ENCODE measurements at regions not wholly inside any gene's neighbourhood (a gene's known extent, or its start where the extent isn't known, plus 50 kb on each side); places are given as distances from the start of the nearest gene placed in this dataset.

- DNase-seq: no peak
Observed at GRCh38 chr2:60603533-60604190, 50.2 kb upstream of the BCL11A start.

- DNase-seq: no peak
Observed at GRCh38 chr2:60604486-60605064, 51.1 kb upstream of the BCL11A start.

- DNase-seq: no peak
Observed at GRCh38 chr2:60605866-60606265, 52.4 kb upstream of the BCL11A start.

GRCh38 chr2:60608679-60609078 lies 55.2 kb upstream of the BCL11A start:
- DNase-seq: no peak

GRCh38 chr2:60612033-60612432 lies 58.6 kb upstream of the BCL11A start:
- no peak for DNase-seq

DNA sequence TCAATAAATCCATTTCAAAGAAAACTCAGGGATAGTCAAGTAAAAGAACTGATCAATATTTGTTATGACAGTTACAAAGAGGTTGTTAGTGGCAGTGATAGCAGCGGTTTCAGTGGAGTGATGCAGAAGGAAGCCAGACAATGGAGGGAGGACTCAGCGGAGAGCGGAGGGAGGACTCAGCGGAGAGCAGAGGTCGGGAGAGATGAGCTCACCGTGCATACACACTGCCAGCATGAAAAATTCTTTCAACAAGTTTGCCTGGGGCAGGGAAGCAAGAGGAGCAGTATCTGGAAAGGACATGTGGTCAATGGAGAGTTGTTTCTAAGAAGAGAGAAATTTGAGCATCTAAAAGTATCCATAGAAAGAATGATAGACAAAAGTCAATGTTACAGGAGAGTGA lies 60.9 kb upstream of the BCL11A start:
- no peak for DNase-seq

GRCh38 chr2:60621688-60622429 lies 68.4 kb upstream of the BCL11A start:
- DNase-seq: no peak

- no peak for DNase-seq
Observed at GRCh38 chr2:60623040-60623439, 69.6 kb upstream of the BCL11A start.

DNA sequence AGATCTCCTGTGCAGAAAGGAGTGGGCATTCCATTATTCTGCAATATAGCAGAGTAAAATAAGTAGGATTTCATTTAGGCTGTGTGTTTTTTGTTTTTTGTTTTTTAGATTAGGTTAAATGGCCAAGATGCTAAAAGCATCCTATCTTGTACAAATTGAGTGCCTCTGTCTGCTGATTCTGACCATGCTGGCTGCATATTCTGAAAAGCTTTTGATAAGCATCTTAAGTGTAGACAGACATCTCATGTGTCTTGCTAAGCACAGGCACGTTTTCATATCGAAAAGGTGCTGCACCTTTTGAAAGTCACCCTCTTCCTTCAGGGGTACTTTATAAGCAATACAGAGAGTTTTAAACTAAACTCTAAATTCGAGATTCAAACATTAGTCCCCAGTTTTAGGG lies 74.0 kb upstream of the BCL11A start:
- DNase-seq: no peak

GRCh38 chr2:60628026-60628425 lies 74.6 kb upstream of the BCL11A start:
- no peak for DNase-seq

DNA sequence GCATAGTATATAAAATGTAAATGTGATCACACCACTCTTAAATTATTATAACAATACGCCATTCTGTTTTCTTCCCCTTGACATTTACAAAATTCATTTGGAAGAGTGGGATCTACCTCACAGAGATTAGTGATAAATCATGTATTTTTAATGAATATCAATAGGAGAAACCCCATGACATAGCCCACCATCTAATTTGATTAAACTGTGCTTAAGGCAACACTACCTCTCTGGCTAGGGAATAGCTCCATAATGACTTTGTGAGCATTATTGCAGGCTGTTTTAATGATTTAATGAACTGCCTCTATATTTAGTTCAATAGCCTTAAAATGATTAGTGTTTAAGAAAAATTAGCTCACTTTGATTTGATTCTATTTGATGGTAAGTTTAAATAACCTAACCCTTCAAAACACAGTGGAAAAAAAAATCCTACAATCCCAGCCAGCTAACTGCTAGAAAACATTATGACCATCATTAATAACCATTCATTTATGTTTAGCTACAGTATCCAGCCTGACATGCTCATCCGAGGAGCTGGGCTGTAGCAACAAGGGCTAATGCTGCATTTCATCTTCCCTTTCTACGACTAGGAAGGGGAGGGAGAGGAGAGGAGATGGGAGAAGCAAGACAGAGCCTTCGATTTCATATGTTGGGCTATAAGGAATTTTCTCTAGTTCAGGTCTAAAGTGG lies 75.3 kb upstream of the BCL11A start:
- no peak for DNase-seq

DNA sequence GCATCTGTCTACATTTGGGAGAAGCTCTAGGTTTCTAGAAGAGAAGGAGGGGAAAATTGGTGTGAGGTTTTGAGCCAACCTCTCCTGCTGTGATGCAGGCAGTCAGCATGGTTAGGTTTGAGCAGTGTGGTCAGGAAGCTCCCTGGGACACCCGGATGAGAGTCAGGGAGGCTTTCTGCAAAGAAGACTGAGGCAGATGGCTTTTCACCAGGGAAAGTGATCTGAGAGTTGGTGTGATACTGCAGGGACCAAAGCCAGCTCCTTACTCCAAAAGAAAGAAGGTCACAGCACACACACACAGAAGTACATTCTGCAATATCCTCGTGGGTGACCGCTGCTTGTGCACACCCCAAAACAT lies 75.8 kb upstream of the BCL11A start:
- DNase-seq: no peak

DNA sequence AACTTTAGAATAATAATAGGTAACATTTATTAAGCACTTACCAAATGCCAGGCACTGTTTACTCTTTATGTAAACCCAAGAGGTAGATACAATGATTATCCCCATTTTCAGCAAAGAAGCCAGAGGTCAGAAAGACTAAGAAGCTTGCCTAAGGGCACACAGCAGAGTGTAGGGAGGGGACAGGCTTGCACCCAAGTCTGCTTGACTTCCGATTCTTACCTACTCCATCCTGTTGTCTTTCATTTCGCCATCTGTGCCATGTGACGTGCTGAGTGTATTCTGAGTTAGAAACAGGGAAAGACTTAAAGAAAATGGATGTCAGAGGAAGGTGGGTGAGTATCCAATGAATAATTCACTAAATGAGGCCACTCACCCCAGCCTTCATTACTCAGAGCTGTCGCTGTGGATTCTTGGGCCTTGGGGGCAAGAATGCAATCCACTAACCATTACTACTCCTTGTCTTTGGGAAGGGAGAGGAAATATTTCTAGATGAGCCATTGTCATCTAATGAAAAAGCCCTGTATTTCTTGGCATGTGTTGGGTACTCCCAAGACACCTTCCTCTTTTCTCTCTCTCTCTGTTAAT lies 76.4 kb upstream of the BCL11A start:
- peak; percentile 21 for DNase-seq

- DNase-seq: peak; percentile 92
Observed at GRCh38 chr2:60633615-60634014, 80.2 kb upstream of the BCL11A start.

DNA sequence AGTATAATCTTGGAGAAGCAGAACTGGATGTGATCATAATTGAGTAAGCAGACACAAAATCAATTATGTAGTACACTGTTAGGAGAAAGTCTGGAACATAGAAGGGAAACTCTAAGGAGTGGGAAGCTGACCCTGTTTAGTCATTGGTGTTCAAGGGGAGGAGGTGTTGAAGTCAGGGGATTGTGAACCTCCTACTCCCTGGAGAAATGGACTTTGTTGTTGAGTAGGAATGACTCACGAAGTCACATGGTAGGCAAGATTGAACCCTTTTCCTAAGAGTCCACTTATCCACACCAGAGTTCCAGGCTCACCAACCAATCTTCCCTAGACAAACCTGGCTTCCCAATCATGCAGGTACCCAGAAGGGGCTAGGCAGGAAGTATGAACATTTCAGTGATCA lies 81.0 kb upstream of the BCL11A start:
- peak; percentile 40 for DNase-seq

DNA sequence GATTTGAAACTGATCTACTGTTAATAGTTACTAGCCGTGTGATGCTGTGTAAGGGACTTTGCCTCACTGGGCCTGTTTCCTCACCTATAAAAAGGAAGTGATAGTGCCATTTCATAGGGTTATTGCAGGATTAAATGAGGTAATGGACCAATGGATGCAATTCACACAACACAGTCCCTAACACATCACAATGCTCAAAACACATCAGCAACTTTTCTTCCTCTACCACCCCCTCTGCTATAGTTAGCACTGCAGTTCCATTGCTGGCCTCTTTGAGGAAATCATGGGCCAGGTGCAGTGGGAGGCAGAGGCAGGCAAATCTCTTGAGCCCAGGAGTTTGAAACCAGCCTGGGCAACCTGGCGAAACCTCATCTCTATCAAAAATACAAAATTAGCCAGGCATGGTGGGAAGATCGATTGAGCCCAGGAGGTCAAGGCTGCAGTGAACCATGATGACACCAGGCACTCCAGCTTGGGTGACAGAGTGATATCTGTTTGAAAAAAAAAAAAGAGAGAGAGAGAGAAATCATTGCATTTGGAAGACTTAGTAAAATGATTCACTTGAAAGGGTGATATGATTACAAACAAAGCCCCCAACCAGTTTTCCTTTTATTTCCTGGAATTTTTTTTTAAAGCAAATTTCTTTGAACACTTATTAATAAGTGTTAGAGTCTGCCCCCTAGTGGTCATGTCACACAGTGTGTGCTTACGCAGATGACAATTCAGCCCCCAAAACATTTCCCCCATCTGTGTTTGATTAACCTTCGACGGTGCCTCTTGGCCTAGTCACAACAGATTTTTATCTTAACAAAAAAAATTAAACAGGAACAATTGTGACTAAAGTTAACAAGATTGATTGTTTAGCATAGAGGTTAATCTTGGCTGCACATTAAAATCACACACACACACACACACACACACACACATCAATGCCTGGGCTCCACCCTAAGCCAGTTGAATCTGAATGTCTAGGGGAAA lies 88.6 kb upstream of the BCL11A start:
- peak; percentile 65 for DNase-seq

DNA sequence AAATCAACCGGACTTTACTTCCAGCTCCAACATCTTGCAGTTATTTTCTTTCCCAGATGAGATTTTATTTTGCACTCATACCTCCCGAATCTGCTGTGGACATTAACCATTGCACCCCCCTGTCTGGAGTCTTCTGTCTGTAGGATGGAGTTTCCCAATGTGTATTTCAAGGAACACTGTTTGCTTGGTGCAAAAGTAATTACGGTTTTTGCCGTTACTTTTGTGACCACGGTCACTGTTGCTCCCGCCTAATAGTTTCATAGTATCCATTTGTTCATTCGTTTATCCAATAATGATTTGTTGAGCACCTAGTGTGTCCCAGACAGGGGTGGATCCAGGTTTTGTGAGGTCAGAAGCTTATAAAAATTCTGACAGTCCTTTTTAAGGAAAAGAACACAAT lies 90.3 kb upstream of the BCL11A start:
- DNase-seq: no peak

- DNase-seq: no peak
Observed at GRCh38 chr2:60644951-60645350, 91.5 kb upstream of the BCL11A start.

GRCh38 chr2:60648191-60648590 lies 94.7 kb upstream of the BCL11A start:
- no peak for DNase-seq

DNA sequence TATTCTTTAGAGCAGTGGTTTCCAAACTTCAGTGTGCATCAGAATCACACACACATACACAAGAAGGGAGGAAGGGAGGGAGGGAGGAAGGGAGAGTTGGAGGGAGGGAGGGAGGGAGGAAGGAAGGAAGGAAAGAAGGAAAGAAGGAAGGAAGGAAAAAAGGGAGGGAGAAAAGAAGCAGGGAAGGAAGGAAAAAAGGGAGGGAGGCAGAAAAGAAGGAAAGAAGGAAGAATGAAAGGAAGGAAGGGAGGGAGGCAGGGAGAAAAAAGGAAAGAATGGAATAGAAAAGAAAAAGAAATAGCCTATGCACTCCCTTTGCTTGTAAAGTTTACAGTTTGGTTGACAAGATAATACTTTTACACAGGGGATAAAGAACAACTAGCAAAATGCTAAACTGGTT lies 96.3 kb upstream of the BCL11A start:
- no peak for DNase-seq

DNA sequence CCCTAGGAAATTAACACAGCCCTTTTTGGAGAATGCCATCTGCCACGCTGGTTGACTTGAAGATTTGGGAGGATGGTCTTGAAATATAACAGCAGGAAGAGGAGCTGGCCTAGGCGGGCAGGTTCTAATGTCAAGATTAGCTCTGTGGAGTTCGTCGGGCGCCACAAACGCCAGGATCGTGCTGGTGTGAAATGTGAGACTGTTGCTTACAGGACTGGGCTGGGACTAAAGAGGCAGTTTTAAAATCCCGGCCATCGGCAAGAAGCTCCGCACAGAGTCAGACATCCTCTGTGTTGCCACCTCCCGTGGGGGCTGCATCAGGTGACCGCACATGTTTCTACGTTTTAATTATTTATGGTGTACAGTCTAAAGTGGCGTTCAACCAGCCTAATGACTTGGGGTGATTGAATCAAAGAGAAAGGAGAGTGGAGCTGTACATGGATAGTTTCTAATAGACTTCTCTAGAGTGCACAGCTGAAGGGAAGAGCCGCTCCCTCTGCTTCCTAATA lies 99.4 kb upstream of the BCL11A start:
- no peak for DNase-seq

DNA sequence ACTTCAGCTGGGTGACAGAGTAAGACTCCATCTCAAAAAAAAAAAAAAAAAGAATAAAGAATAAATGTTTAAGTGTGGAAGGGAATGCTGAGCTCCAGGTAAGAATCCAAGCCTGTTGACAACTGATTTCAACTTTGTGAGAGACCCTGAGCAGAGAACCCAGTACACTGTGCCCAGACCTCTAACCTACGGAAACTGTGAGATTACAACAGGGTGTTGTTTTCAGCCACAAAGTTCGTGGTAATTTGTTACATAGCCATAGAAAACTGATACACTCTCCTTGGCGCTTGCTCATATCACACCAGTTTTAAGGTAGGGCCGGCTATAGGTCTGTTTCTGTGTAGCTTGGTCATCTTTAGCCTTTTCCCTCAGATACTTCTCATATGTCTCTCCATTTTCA lies 98.4 kb upstream of the PAPOLG start:
- no peak for DNase-seq
